ENCODE measurements at regions not wholly inside any gene's neighbourhood (a gene's known extent, or its start where the extent isn't known, plus 50 kb on each side); places are given as distances from the start of the nearest gene placed in this dataset.

DNA sequence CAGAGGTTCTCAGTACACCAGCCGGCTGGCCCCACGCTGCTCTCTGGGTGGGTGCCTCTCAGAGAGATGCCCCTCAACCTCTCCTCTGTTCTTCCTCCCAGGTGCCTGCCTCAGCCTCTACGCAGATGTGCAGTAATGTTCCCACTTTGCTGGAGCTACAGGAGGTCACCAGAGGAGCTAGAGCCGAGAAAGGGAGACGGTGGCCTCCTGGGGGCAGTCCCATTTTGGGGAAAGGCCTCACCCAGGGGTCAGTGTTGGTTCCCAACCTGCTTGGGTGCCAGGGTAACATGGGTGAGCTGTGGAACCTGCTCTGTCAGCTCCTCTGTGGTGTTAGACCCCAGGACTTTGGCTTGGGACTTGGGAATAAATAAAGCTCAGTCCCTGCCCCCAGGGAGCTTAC, 145.3 kb upstream of the MLN start:
- ATAC-seq (no peak), DNase-seq (ENCODE audit: low read depth, low spot score) (no peak), FAIRE-seq (no peak)
- Histone ChIP-seq H3K9ac (ENCODE audit: control insufficient read depth, insufficient read depth, low read length) (no peak overlapping the region), H4K20me1 (ENCODE audit: control insufficient read depth, insufficient read depth) (no peaks in the 10 kb centered on the region), H2AFZ (ENCODE audit: control insufficient read depth, low read depth, low read length) (no peak overlapping the region), H3K27ac (ENCODE audit: control insufficient read depth, insufficient read depth) (no peak overlapping the region), H3K9me3 (replicated peaks; ENCODE audit: control insufficient read depth, insufficient read depth, low read length) (no peaks in the 10 kb centered on the region), H3K4me1 (ENCODE audit: control insufficient read depth, insufficient read depth, low read length) (no peaks in the 10 kb centered on the region), H3K27me3 (replicated peaks in 1 of 2; ENCODE audit: control insufficient read depth in 2 of 2, insufficient read depth in 2 of 2, low read length in 1 of 2) (peaks cover 0 to 5% of the 10 kb centered on the region in 2 experiments; a peak in 2 of 4 replicates), H3K79me2 (ENCODE audit: control insufficient read depth, insufficient read depth, low read length) (no peaks in the 10 kb centered on the region), H3K4me2 (ENCODE audit: control insufficient read depth, insufficient read depth) (no peak overlapping the region), H3K36me3 (ENCODE audit: control insufficient read depth in 2 of 2, insufficient read depth in 2 of 2, low read length in 1 of 2) (no peaks in the 10 kb centered on the region), H3K4me3 (no peak overlapping the region)
- SMC1A ChIA-PET (ENCODE audit: uncharacterized antibody, unreplicated experiment), result no interaction called here
- RAD21 ChIA-PET (ENCODE audit: unreplicated experiment), result no interaction called here
- in situ Hi-C loops (cut with MboI) (no loop called here), intact Hi-C loops (cut with micrococcal nuclease; ENCODE audit: unreplicated experiment) (no loop called here)
- CTCF ChIA-PET, result interaction anchor here (1.2 kb wide), 1 partner anchor 179 kb away, joined by 3 read pairs; no protein-coding TSS in a partner anchor
- BruUV-seq (replicated peaks), result no TSS peak
- WGBS (ENCODE audit: insufficient coverage, insufficient replicate concordance, low lambda C conversion rate, missing lambda C conversion rate), result 1% methylated on average over 5 of the region's 5 CpGs
- TF ChIP-seq SP1 (IDR thresholded peaks at IDR 0.05; ENCODE audit: low read depth, low read length) (no peak), CHD1 (IDR thresholded peaks at IDR 0.05; ENCODE audit: low read depth, low read length) (no peak), EP300 (IDR thresholded peaks at IDR 0.05; ENCODE audit: borderline replicate concordance in 1 of 2, control insufficient read depth in 1 of 2, low read depth in 2 of 2, low read length in 2 of 2) (no peak), EED (IDR thresholded peaks at IDR 0.05; ENCODE audit: low read depth) (no peak), RCOR1 (conservative IDR thresholded peaks at IDR 0.05; ENCODE audit: low read depth, low read length) (no peak), MYC (IDR thresholded peaks at IDR 0.05; ENCODE audit: insufficient read depth, insufficient read length, insufficient replicate concordance, low read length, severe bottlenecking) (no peak), PAX8 (IDR thresholded peaks at IDR 0.05) (no peak), NBN (IDR thresholded peaks at IDR 0.05) (no peak), FOXM1 (IDR thresholded peaks at IDR 0.05; ENCODE audit: low read depth, low read length) (no peak)
- TF ChIP-seq, protein P1, sequence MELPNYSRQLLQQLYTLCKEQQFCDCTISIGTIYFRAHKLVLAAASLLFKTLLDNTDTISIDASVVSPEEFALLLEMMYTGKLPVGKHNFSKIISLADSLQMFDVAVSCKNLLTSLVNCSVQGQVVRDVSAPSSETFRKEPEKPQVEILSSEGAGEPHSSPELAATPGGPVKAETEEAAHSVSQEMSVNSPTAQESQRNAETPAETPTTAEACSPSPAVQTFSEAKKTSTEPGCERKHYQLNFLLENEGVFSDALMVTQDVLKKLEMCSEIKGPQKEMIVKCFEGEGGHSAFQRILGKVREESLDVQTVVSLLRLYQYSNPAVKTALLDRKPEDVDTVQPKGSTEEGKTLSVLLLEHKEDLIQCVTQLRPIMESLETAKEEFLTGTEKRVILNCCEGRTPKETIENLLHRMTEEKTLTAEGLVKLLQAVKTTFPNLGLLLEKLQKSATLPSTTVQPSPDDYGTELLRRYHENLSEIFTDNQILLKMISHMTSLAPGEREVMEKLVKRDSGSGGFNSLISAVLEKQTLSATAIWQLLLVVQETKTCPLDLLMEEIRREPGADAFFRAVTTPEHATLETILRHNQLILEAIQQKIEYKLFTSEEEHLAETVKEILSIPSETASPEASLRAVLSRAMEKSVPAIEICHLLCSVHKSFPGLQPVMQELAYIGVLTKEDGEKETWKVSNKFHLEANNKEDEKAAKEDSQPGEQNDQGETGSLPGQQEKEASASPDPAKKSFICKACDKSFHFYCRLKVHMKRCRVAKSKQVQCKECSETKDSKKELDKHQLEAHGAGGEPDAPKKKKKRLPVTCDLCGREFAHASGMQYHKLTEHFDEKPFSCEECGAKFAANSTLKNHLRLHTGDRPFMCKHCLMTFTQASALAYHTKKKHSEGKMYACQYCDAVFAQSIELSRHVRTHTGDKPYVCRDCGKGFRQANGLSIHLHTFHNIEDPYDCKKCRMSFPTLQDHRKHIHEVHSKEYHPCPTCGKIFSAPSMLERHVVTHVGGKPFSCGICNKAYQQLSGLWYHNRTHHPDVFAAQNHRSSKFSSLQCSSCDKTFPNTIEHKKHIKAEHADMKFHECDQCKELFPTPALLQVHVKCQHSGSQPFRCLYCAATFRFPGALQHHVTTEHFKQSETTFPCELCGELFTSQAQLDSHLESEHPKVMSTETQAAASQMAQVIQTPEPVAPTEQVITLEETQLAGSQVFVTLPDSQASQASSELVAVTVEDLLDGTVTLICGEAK (IDR thresholded peaks at IDR 0.05; ENCODE audit: borderline replicate concordance), result no peak
- TF ChIP-seq, protein P2, sequence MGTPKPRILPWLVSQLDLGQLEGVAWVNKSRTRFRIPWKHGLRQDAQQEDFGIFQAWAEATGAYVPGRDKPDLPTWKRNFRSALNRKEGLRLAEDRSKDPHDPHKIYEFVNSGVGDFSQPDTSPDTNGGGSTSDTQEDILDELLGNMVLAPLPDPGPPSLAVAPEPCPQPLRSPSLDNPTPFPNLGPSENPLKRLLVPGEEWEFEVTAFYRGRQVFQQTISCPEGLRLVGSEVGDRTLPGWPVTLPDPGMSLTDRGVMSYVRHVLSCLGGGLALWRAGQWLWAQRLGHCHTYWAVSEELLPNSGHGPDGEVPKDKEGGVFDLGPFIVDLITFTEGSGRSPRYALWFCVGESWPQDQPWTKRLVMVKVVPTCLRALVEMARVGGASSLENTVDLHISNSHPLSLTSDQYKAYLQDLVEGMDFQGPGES (IDR thresholded peaks at IDR 0.05), result no peak
- TF ChIP-seq, protein P3, sequence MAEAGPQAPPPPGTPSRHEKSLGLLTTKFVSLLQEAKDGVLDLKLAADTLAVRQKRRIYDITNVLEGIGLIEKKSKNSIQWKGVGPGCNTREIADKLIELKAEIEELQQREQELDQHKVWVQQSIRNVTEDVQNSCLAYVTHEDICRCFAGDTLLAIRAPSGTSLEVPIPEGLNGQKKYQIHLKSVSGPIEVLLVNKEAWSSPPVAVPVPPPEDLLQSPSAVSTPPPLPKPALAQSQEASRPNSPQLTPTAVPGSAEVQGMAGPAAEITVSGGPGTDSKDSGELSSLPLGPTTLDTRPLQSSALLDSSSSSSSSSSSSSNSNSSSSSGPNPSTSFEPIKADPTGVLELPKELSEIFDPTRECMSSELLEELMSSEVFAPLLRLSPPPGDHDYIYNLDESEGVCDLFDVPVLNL (IDR thresholded peaks at IDR 0.05; ENCODE audit: low read depth, low read length), result no peak
- POLR2A ChIA-PET, result no interaction called here
